SK-N-SH (cell line): ENCODE measurements at regions not wholly inside any gene's neighbourhood (a gene's known extent, or its start where the extent isn't known, plus 50 kb on each side); places are given as distances from the start of the nearest gene placed in this dataset.

Experiments used
- CTCF ChIA-PET: fragments of 300-600, 350-600 bp; formaldehyde crosslinking; extraction: SDS; loops from one replicate; lab custom pipeline; 2021; lab: Yijun Ruan, JAX
- POLR2A ChIA-PET: fragments of 350-600 bp; sonication (Branson Sonifier 250); formaldehyde crosslinking; extraction: SDS; loops from one replicate; lab custom pipeline; 2020; ENCODE audit warnings: antibody characterized with exemption, inconsistent platforms; lab: Yijun Ruan, JAX
- DNase-seq: peaks from one replicate; pipeline ENCODE4 v3.0.0; 2012
- H2AFZ ChIP-seq: fragments of 200-600 bp; sonication (generic); 2 replicates; pipeline ENCODE4 v1.8.1; 2016; ENCODE audit warnings: antibody characterized with exemption, mild to moderate bottlenecking, low read depth
- H3F3A ChIP-seq: fragments of 200-600 bp; sonication (generic); replicated peaks from 2 replicates; pipeline ENCODE3; 2016; ENCODE audit warnings: antibody characterized with exemption, mild to moderate bottlenecking; ENCODE audit not compliant: insufficient read depth
- H3K27ac ChIP-seq, 2 experiments: fragments of 200-500 bp in 1 of 2; fragments of 200-600 bp in 1 of 2; sonication (Bioruptor generic) in 1 of 2; sonication (generic), shearing (Covaris generic) in 1 of 2; 2 replicates each; pipeline versions ENCODE4 v1.5.1 to v1.6.1; 2014 to 2016; ENCODE audit warnings: low read depth in 2 of 2, inconsistent platforms in 1 of 2, low read length in 1 of 2, mild to moderate bottlenecking in 1 of 2, mixed read lengths in 1 of 2
- H3K27me3 ChIP-seq: fragments of 200-600 bp; sonication (generic), shearing (Covaris generic); 2 replicates; pipeline ENCODE4 v1.6.1; 2016; ENCODE audit warnings: mixed run types; ENCODE audit not compliant: insufficient read depth
- H3K36me3 ChIP-seq, 2 experiments: fragments of 200-500 bp in 1 of 2; fragments of 200-600 bp in 1 of 2; sonication (Bioruptor generic) in 1 of 2; sonication (generic) in 1 of 2; replicated peaks in 1 of 2; 2 replicates each; pipeline versions ENCODE3 to v1.5.1; 2014 to 2016; ENCODE audit warnings: low read length in 1 of 2, mild to moderate bottlenecking in 1 of 2; ENCODE audit not compliant: insufficient read depth in 2 of 2, control insufficient read depth in 1 of 2
- H3K4me1 ChIP-seq, 2 experiments: fragments of 200-500 bp in 1 of 2; fragments of 200-600 bp in 1 of 2; sonication (Bioruptor generic) in 1 of 2; sonication (generic), shearing (Covaris generic) in 1 of 2; 2 replicates each; pipeline versions ENCODE4 v1.5.1 to v1.6.1; 2014 to 2016; ENCODE audit warnings: low read depth in 1 of 2, low read length in 1 of 2, mixed run types in 1 of 2; ENCODE audit not compliant: insufficient read depth in 2 of 2, control insufficient read depth in 1 of 2
- H3K4me2 ChIP-seq: fragments of 200-600 bp; sonication (generic), shearing (Covaris generic); 2 replicates; pipeline ENCODE4 v1.6.1; 2017; ENCODE audit warnings: mixed run types
- H3K4me3 ChIP-seq, 2 experiments: fragments of 200-500 bp in 1 of 2; fragments of 200-600 bp in 1 of 2; sonication (Bioruptor generic) in 1 of 2; sonication (generic), shearing (Covaris generic) in 1 of 2; 2 replicates each; pipeline versions ENCODE4 v1.5.1 to v1.8.1; 2014 to 2016; ENCODE audit warnings: low read depth in 2 of 2, inconsistent platforms in 1 of 2, low read length in 1 of 2, mild to moderate bottlenecking in 1 of 2, mixed read lengths in 1 of 2, moderate library complexity in 1 of 2
- H3K79me2 ChIP-seq: fragments of 200-600 bp; sonication (generic); 2 replicates; pipeline ENCODE4 v1.8.1; 2017; ENCODE audit warnings: mild to moderate bottlenecking; ENCODE audit not compliant: insufficient read depth
- H3K9ac ChIP-seq: fragments of 200-600 bp; sonication (generic); 2 replicates; pipeline ENCODE4 v1.6.1; 2017; ENCODE audit warnings: mixed run types
- H3K9me2 ChIP-seq: fragments of 200-600 bp; sonication (generic); 2 replicates; pipeline ENCODE4 v1.6.1; 2017; ENCODE audit warnings: mixed run types
- H3K9me3 ChIP-seq: fragments of 200-600 bp; sonication (generic); 2 replicates; pipeline ENCODE4 v1.6.1; 2017; ENCODE audit warnings: mixed run types, mild to moderate bottlenecking, moderate library complexity
- H4K20me1 ChIP-seq: fragments of 200-600 bp; sonication (generic); 2 replicates; pipeline ENCODE4 v1.6.1; 2017; ENCODE audit warnings: mild to moderate bottlenecking, mixed run types; ENCODE audit not compliant: insufficient read depth
- FOXM1 ChIP-seq: IDR thresholded peaks from 2 replicates; pipeline ENCODE4 v1.4.0; 2012; ENCODE audit warnings: low read depth, mild to moderate bottlenecking
- POLR2AphosphoS5 ChIP-seq: IDR thresholded peaks from 2 replicates; pipeline ENCODE4 v1.6.1; 2012; ENCODE audit warnings: low read depth, low read length
- SMC3 ChIP-seq: IDR thresholded peaks from 2 replicates; pipeline ENCODE4 v1.6.1; 2012; ENCODE audit warnings: low read depth, low read length, improper control_type of control experiment
- YY1 ChIP-seq: IDR thresholded peaks from 2 replicates; pipeline ENCODE4 v1.4.0; 2012; ENCODE audit warnings: low read depth, mild to moderate bottlenecking
- WGBS: methylation state at CpG from one replicate; pipeline ENCODE4 v1.1.6; 2017; ENCODE audit warnings: low lambda C conversion rate; 5-methylcytosine and 5-hydroxymethylcytosine counted together
- TF ChIP-seq, protein P1 (sequence below): IDR thresholded peaks from 2 replicates; pipeline ENCODE4 v1.4.0; 2012; ENCODE audit warnings: low read depth, borderline replicate concordance
- TF ChIP-seq, protein P2 (sequence below): fragments of 200-600 bp; sonication (generic); IDR thresholded peaks from 2 replicates; pipeline ENCODE4 v1.6.1; 2017; ENCODE audit warnings: antibody characterized with exemption, mild to moderate bottlenecking, moderate library complexity

DNA sequence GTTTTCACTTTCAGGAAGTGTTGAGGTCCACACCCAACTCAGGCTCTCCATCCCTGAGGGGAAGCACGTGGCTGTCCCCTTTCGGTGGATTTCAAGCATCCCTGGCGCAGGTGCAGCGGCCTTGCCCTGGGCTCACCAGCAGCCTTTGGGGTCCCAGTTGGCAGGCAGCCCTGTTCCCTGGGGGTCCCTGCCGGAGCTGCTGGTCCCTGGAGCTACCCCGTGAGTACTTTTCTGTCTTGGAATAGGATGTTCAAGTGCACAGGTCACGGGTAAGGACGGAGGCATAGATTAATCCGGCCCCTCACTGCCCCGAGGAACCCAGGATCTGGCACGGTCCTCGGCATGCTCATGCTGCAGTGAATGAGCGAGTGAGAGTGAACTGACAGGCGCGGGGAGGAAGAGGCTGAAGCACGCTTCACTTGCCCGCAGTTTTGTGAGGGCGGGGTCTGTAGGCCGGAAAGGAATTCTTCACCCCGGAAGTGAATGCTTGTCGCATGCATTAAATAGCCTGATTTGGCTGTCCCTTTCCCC, 117.2 kb upstream of the FAT1 start:
- Histone ChIP-seq H3K27me3 (no peaks in the 10 kb centered on the region), H4K20me1 (no peaks in the 10 kb centered on the region), H3K9me2 (no peaks in the 10 kb centered on the region), H2AFZ (no peak overlapping the region; the same call in 1 of the 2 replicates), H3K4me3 (no peak overlapping the region), H3K36me3 (no peaks in the 10 kb centered on the region), H3K4me2 (peak overlapping the region; percentile 28; the same call in 1 of the 2 replicates), H3K79me2 (no peaks in the 10 kb centered on the region), H3K4me1 (no peaks in the 10 kb centered on the region; a peak in 2 of 4 replicates), H3K9me3 (no peaks in the 10 kb centered on the region), H3K27ac (no peak overlapping the region), H3K9ac (no peak overlapping the region), H3F3A (peaks cover 18% of the 10 kb centered on the region)
- ChIA-PET POLR2A (no interaction called here), CTCF (no interaction called here)
- 61% methylated on average over 13 of the region's 21 CpGs for WGBS
- no peak for DNase-seq
- TF ChIP-seq FOXM1, result no peak
- no peak for TF ChIP-seq POLR2AphosphoS5
- TF ChIP-seq, protein P1, sequence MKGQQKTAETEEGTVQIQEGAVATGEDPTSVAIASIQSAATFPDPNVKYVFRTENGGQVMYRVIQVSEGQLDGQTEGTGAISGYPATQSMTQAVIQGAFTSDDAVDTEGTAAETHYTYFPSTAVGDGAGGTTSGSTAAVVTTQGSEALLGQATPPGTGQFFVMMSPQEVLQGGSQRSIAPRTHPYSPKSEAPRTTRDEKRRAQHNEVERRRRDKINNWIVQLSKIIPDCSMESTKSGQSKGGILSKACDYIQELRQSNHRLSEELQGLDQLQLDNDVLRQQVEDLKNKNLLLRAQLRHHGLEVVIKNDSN, result no peak
- TF ChIP-seq SMC3, result no peak

DNA sequence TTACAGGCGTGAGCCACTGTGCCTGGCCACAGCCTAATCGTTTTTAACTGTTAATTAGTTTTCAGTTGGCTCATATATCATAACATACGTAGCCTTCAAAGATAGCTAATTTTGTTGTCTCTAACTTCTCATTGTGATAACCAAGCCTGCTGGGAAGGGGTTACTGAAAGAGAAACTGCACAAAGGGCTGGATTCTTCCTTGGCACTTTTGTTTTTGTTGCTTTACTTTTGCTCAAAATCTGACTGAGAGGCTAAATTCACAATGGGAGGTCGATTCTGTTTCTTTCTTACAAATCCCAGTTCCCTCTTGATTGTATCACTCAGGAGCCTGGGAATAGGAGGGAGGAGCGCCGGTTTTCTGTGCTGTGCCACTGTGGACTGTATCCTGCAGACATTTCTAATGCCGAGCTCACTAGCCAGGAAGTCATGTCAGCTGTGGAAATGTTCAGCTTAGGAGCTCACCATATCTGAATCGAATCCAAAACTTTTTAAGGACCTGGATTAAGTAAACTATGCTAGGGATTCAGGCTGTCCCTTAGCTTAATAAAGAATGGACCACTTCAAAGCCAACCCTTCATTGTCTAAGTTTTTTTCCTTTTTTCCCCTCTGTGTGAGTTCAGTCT, 120.5 kb upstream of the FAT1 start:
- Histone ChIP-seq H3K9me3 (no peaks in the 10 kb centered on the region), H3F3A (peaks cover 19% of the 10 kb centered on the region), H3K9ac (peak overlapping the region; percentile 45), H3K4me2 (peak overlapping the region; percentile 66), H3K4me3 (0 out of 4 replicates have a peak overlapping the region, but pooled peaks of 1 of the 2 experiments have one; percentile 21), H2AFZ (peak overlapping the region; percentile 83), H4K20me1 (no peaks in the 10 kb centered on the region), H3K9me2 (no peaks in the 10 kb centered on the region), H3K79me2 (no peaks in the 10 kb centered on the region), H3K4me1 (no peaks in the 10 kb centered on the region; a peak in 2 of 4 replicates), H3K36me3 (no peaks in the 10 kb centered on the region), H3K27ac (peak overlapping the region; percentile 79 to 83), H3K27me3 (no peaks in the 10 kb centered on the region)
- POLR2A ChIA-PET, result no interaction called here
- WGBS, result 26% methylated on average over 8 of the region's 8 CpGs
- TF ChIP-seq, protein P2, sequence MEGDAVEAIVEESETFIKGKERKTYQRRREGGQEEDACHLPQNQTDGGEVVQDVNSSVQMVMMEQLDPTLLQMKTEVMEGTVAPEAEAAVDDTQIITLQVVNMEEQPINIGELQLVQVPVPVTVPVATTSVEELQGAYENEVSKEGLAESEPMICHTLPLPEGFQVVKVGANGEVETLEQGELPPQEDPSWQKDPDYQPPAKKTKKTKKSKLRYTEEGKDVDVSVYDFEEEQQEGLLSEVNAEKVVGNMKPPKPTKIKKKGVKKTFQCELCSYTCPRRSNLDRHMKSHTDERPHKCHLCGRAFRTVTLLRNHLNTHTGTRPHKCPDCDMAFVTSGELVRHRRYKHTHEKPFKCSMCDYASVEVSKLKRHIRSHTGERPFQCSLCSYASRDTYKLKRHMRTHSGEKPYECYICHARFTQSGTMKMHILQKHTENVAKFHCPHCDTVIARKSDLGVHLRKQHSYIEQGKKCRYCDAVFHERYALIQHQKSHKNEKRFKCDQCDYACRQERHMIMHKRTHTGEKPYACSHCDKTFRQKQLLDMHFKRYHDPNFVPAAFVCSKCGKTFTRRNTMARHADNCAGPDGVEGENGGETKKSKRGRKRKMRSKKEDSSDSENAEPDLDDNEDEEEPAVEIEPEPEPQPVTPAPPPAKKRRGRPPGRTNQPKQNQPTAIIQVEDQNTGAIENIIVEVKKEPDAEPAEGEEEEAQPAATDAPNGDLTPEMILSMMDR, result no peak
- TF ChIP-seq YY1, result peak; percentile 57; the same call in 1 of the 2 replicates
- CTCF ChIA-PET, result no interaction called here
- no peak for DNase-seq
